ENCODE measurements at regions not wholly inside any gene's neighbourhood (a gene's known extent, or its start where the extent isn't known, plus 50 kb on each side); places are given as distances from the start of the nearest gene placed in this dataset.

GRCh38 chr18:71020342-71021029 is 731.6 kb downstream of the SOCS6 start:
- TF ChIP-seq POLR2A (IDR thresholded peaks at IDR 0.05) (no peak), CTCF (IDR thresholded peaks at IDR 0.05) (no peak)
